ENCODE measurements at regions not wholly inside any gene's neighbourhood (a gene's known extent, or its start where the extent isn't known, plus 50 kb on each side); places are given as distances from the start of the nearest gene placed in this dataset.
"Not testable (repeated sequence)": the region's sequence is repeated elsewhere in the genome, so short reads cannot be mapped to it uniquely, and the experiment has no call there.

DNA sequence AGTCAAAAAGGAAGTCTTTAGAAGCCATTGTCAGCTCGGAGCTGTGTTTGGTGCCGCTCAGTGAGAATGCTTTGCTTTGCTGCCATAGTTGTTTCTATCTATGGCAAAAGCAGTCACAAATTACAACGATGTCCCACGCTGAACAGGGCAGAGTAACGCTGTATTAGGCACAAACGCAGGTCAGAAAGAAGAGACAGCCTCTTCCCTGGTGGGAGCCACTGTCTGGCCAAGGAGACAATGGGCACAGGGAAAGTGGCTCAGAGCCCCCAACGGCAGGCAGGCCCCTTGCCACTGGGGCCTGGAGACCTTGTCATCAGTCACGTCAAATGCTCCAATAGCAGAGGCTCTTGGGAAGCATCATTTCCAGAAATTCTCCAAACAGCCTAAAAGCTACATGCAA lies 244.2 kb downstream of the TEX29 start:
- DNase-seq, result no peak

DNA sequence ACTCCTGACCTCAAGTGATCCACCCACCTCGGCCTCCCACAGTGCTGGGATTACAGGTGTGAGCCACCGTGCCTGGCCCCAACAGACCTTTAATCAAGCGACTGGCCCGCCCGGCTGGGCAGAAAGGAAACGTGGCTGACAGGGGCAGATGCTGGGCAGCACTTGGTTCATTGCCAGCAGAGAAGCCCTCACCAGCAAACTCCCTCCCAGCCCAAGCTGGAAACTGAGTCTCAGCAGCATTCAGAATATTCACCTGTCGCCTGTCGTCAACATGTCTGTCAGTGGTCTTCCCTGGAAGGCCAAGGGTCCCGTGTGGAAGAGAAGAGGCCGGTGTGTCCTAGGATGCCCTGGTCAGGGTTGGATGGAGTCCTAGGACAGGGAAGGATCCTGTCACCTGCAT lies 245.0 kb downstream of the TEX29 start:
- no peak for DNase-seq

DNA sequence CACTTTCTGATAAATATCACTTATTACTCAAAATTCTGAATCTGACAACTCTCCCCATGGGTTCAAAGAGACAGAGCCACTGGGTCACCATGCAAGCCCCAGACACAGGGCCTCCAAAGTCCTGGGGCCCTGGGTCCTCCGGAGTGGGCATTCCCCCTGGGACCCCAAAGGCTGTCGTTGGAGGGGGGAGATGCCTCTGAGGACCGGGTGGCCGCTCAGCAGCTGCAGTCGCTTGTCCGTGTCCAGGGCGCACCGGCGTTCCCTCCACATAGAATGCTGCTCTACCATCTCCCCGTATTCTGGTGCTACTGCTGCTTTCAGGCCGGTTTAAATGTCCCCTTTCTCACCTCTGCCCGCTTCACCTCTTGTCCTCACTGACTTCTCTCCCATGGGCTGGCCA lies 246.1 kb downstream of the TEX29 start:
- no peak for DNase-seq

DNA sequence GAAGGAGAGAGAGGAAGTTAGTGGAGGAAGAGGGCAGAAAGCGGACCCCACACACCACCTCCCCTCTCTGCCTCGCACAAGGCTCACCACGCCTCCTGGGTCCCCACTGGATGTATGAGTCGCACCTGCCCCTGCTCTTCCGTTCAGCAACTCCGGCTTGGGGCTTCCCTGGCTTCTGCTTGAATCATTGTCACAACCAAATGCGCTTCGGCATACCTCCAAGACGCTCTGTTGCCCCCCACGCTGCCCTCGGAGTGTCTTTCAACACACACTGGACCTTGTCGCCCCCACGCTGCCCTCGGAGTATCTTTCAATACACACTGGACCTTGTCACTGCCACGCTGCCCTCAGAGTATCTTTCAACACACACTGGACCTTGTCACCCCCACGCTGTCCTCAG lies 247.2 kb downstream of the TEX29 start:
- DNase-seq, result no peak

DNA sequence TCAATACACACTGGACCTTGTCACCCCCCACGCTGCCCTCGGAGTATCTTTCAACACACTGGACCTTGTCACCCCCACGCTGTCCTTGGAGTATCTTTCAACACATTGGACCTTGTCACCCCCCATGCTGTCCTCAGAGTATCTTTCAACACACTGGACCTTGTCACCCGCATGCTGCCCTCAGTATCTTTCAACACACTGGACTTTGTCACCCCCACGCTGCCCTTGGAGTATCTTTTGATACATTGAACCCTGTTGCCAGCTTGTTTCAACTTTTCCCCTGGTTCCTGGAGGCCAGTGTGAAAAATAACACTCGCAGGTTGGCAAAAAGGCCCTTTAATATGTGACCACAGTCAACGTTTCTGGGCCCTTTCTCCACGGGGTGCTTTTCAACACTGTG lies 247.8 kb downstream of the TEX29 start:
- DNase-seq, result no peak

DNA sequence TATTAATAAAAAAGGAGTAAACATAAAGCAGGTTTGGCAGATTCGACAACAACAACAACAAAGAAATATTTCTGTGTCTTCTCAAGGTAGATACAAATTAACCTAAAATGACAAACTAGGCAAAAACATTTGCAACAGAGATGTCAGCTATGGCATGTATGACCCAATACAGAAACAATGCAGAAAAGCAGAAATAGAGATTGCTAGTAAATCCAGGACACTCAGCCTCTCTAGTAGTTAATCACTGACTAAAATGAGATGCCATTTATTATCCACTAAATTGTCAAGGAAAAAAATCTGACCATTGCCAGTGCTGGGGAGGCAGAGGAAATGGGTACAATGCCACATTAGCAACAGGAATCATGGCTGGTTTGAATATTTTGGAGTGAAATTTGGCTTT lies 250.5 kb downstream of the TEX29 start:
- DNase-seq, result no peak

DNA sequence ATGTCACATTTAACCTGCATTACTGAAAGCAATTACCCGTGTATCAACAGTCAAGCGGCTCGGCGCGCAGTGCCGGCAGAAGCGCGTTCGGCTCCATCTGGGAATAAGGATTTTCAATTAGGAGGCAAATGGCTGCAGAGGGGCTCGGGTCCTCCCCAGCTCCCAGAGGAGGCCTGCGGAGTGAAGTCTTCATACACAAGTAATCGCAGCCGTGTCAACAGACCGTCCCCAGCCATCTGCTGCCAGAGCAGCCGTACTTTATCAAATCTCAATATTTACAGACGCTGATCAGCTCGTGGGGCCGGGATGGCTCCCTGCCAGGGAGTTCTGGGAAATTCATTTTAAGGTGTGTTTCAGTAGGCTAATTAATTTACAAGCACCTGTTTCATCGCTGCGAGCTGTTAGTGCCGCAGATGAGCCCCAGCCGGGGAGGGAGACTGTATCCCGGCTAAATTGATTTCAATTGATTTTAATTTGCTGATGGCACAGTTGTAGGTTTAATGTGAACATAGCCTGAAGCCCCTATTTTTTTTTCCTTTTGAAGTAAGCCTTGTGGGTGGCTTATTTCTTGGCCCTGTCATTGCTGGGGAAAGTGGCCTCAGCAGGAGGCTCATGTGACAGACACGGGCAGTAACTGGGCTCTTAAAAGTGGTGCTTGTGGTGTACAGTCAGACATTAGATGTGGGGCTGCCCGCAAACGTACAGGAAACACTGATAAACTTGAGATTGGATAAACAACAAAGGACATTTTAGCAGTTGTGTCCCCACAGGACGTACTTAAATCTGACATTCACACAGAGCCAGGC lies 252.7 kb downstream of the TEX29 start:
- no peak for DNase-seq

DNA sequence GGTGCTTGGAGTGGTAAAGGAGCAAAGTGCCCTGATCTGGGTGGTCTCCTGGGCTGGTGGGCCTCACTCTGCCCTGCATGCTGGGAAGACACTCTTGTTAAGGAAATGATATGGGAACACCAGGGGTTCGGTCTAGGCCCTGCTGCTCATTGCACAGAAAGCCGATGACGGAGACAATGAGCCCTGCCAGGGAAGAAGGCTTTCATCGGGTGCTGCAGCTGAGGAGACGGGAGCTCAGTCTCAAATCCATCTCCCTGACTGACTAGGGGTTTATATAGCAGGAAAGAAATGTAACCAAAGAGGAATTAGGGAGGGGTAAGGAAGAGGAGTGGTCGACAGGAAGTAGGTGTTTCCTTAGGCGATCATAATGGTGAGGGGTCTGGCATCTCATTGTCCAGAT lies 253.4 kb downstream of the TEX29 start:
- DNase-seq, result no peak

DNA sequence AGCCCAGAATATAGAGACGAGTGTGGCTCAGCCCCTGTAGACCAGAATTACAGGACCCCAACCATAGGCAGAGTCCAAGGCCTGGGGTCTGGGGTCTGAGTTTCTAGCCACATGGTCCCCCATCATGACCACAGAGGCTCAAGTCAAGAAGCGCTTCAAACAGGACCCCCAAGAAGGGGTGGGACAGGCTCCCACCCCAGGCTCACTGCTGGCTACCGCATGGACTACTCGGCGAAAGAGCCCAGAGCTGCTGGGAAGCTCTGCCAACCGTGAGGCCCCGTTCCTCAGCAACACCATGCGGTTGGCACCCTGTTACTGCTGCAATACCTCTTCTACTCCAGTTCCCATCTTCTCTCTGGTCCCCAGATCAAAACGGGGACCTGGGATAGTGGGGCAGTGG lies 254.8 kb downstream of the TEX29 start:
- no peak for DNase-seq

DNA sequence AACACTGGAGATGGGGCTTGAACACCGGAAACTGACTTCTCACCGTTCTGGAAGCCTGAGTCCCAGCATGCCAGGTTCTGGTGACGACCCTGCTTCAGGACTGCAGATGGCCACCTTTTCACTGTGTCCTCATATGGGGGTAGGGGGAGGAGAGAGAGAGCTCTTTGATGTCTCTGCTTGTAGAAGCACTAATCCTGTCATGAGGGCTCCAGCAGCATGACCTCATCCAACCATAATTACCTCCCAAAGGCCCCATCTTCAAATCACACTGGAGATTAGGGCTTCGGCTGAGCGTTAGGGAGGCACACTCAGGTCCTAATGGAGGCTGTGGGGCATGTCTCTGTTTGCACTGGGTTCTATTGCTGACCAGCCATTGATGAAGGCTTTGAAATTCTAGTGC lies 255.3 kb downstream of the TEX29 start:
- DNase-seq, result no peak

DNA sequence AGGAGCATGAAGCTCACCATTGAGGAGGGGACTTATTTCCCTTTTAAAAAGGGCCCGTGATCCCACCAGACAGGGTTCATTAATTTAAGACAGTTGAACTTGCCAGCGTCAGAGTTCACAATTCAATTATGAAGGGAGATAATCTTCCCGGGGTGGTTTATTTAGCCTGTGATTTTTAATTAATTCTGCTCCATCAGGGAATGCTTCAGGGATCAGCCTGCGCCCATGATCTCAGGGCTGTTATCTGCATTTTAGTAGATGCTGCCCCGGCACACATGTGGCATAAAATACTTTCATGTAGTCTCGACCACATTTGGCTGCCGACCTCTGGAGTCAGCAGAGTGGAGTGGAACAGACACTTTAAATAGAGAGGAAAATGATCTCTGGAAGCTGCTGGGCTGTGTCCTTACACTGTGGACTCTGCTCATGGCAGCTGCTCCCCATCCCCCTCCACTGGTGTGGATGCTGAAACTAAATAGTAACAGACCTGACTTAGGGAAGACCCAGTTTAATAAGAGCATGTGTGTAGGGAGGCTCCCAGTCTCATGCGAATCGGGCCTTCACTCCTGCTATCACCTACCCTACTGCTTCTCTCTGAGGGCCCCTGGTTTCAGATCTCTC lies 256.9 kb downstream of the TEX29 start:
- no peak for DNase-seq

DNA sequence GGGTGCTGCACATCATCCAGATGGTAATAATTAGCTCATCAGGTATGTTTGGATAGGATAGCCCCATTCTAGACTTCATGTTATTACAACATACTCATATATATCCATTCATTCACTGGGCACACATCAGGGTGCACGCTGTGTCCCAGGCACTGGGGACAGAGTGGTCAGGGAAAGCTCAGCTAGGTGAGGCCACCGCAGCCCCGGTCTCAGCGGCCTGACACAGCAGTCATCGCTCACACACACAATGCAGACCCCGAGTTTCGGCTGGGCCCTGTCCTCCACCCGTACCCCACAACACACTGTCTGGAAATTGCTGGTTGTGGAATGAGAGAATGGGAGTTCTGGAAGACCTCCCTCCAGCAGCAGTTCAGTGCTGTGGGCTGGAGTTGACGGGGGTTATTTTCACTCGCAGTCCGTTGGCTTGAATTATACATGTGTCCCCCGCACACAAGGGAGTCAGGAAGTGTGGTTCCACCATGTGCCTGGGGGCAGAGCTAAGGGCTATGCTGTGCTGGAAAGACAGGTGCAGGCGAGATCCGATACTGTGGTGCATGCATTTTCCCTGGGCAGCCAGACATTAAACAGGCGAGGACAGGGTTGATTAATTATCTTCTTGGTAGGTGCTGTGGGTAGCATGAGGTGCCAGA lies 257.6 kb downstream of the TEX29 start:
- DNase-seq, result no peak

DNA sequence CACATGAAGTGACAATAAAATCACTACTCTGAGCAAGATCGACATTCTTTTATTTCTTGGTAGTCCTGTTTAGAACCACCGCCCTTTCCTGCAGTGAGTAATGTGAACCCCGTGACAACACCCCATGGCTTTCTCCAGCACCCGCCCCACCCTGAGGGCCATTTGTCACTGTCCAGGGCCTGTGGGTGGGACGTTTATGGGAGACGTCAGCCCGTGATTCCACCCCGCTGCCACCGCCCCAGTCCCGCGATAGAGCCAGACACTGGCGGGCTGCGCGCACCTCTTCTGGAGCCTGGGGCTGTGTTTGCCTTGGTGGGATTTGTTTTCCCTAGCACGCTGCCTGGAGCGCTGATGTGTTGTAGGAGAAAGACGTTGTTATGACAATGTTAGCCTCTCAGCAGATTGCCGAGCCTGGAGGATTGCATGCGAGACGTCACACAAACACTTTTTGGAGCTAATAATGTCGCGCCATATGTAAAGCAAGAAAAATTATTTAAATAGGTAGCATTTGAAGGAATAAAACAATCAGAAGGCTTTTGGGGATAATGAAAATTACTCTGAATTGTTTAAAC lies 263.7 kb downstream of the TEX29 start:
- no peak for DNase-seq

DNA sequence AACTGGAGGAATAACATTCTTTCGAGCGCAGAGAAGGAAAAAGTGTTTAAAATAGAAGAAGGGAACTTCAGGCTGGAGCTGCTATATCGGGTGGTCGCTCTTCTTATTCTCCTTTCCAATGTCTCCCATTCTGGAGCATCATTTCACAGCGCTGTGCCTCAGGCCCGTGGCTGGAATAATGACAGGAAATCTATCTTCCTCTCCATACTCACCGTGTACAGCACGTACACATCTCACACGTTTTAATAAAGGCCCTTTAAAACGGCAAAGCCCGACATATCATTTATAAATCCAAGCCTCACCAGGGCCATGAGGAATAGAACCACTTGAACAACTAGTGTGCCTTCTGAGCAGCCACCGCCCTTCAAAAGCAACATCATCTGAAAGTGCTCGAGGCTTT lies 264.4 kb downstream of the TEX29 start:
- no peak for DNase-seq

DNA sequence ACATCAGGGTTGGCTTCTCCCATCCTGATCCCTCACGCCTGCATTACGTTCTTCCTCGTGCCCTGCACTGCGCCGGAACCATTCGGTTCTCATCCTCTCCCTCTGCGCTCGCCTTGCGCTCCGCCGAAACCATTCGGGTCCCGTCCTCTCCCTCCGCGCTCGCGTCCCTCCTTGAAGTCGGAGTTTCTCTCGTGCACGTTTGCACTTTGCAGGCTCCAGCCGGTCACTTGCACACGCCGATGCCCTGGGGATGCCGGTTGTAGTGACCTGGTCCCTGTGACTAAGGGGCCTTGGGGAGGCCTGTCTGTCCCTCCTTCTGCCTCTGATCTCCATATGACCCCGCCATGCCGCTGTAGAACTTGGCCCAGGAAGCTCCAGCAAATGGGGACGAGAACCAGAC lies 265.8 kb downstream of the TEX29 start:
- DNase-seq, result no peak

DNA sequence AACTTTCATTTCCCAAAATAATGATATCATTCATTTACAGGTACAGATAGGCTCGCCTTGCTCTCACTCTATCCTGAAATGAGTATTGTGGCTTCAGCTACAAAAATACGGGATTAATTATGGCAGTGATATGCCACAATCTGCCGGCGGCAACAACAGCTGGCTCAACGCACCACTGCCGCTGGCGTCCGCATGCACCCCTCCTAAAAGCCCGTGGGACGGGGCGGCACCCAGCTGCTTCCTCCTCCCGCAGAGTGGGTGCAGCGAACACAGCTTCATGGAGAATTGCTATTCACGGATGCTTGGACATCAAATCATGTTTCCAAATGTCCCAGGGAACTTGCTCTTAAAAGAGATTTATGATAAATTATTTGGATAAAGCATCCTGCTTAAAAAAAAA lies 266.8 kb downstream of the TEX29 start:
- DNase-seq, result no peak

DNA sequence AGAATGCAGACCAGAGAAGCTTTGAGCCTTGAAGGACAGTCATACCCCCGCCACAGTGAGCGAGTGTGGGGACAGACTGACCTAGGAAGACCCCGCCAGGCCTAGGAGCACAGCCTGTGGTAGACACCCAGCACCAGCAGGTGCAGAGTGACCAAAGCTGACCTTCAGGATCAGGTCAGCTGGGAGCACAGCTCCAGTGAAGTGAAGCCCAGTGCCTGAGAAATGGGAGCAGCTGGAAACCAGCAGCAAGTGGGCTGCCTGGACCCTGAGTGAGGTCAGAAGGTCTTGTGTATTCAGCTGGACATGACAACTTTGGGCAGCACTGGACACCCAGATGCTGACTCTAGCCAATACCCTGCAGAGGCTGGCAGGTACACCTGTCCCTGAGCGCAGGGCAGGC lies 268.9 kb downstream of the TEX29 start:
- DNase-seq, result no peak

DNA sequence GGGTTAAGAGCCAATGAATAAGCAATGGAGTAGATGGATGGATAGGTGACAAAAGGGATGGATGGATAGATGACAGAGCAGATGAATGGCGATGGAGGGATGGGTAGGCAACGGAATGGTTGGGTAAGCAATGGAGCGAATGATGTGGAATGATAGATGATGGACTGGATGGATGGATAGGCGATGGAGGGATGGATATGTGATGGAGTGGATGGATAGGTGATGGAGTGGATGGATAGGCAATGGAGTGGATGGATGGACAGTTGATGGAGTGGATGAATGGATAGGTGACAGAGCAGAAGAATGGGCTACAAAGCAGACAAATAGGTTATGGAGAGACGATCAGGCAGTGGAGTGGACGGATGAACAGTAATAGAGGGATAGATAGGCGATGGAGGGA lies 269.6 kb downstream of the TEX29 start:
- no peak for DNase-seq

DNA sequence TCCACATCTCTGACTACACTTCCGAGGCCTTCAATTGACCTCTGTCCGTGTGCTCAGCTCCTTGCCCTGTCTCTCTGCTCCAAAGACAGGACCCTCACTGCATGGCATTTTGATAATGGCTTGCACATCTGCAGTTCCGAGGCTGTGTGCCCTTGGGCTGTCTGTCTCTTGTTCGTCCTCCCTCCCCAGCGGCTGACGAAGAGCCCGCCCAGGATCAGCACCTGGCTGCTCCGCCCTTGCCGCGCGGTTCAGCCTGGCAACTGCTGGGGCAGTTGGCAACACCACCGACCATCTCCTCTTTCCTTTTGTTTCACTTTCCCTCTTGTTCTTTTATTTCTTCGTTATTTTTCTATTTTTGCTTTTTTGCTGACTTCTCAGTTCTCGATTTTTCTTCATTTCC lies 270.4 kb downstream of the TEX29 start:
- no peak for DNase-seq

DNA sequence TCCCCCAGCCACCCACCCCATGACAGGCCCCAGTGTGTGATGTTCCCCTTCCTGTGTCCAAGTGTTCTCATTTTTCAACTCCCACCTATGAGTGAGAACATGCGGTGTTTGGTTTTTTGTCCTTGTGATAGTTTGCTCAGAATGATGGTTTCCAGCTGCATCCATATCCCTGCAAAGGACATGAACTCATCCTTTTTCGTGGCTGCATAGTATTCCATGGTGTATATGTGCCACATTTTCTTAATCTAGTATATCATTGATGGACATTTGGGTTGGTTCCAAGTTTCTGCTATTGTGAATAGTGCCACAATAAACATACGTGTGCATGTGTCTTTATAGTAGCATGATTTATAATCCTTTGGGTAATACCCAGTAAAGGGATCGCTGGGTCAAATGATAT lies 273.0 kb downstream of the TEX29 start:
- DNase-seq, result not testable (repeated sequence)

DNA sequence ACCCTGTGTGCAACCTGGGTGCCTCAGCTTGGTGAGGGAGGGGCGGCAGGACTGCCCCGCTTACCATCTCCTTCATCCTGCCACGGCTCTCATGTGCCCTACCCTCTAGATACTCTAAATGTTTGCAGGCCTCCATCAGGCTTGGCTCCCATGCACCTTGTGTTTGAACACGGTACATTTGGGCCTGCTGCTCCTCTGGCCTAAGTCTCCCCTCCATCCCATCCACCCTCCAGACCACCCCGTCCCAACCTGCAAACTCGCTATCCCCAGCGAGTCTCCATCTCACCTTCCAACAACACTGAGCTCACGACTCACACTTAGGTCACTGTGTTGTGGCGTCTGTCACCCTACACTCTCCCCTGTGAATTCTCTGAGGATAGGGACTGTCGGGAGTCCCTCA lies 274.2 kb downstream of the TEX29 start:
- DNase-seq, result no peak

DNA sequence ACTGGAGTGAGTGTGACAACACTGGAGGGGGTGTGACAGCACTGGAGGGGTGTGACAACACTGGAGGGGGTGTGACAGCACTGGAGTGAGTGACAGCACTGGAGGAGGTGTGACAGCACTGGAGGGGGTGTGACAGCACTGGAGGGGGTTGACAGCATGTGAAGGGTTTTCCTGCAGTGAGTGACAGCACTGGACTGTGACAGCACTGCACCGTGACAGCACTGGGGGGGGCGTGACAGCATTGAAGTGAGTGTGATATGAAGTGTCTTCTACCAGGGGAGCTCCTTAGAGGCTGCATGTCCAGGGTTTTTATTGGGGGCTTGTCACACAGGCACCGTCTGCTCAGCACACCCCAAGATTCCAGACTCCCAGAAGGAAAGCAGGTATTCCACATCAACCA lies 274.8 kb downstream of the TEX29 start:
- no peak for DNase-seq

DNA sequence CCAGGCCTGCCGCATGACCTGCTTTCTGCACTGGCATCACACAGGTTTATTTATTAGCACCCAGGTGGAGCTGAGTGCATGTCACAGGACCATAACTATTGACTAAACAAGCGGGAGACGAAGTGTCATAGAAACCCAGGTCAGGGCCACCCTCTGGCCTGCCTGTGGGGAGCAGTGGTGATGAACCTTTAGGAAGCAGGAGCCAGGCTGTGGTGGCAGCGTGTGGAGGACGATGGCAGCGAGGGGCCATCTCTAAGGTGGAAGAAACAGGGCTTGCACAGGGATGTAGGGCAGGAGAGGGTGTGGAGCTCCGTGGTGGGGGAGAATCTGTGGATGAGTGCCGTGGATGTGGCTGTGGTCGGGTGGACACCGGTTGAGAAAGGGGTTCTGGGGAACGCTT lies 275.3 kb downstream of the TEX29 start:
- no peak for DNase-seq

DNA sequence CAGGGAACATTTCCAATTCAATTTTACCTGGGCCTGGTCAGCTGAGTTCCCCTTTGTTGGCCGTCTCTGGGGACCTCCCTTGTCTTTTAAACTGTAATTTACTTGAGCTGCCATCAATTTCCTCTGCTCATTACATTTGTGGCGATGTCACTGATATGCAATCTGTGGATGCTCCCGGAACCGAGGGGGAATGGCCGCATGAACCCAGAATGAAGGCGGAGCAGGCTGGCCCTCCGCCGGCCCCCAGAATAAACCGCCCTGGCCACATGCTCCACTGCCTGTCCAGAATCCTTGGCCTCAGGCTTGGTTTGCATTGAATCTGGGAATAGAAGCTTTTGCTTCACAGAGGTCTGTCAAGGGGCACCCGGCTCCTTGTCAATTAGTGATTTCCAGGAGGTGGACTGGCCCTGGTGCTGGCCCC lies 276.8 kb downstream of the TEX29 start:
- DNase-seq, result no peak

Measured in activated CD4-positive, alpha-beta T cell treated with anti-CD3 and anti-CD28 coated beads, Interleukin-2, amount 50 U/mL, for 48 hours (primary cell).